EL (cell line): ENCODE measurements at regions not wholly inside any gene's neighbourhood (a gene's known extent, or its start where the extent isn't known, plus 50 kb on each side); places are given as distances from the start of the nearest gene placed in this dataset.
"Not testable (repeated sequence)": the region's sequence is repeated elsewhere in the genome, so short reads cannot be mapped to it uniquely, and the experiment has no call there.

Source experiments
- DNase-seq: peaks from one replicate; pipeline ENCODE4 v3.0.0-alpha.2; 2016

GRCh38 chr14:45705940-45706534 lies 453.0 kb upstream of the MIS18BP1 start:
- DNase-seq: no peak

- DNase-seq: no peak
Observed at GRCh38 chr14:45699471-45699870, 446.5 kb upstream of the MIS18BP1 start.

GRCh38 chr14:45698462-45699134 lies 445.6 kb upstream of the MIS18BP1 start:
- DNase-seq: no peak

- DNase-seq: peak; percentile 27
Observed at GRCh38 chr14:45686771-45687170, 433.8 kb upstream of the MIS18BP1 start.

- DNase-seq: peak; percentile 6
Observed at GRCh38 chr14:45680531-45680930, 427.5 kb upstream of the MIS18BP1 start.

- DNase-seq: peak; percentile 93
Observed at GRCh38 chr14:45679853-45680252, 426.9 kb upstream of the MIS18BP1 start.

- no peak for DNase-seq
Observed at GRCh38 chr14:45678163-45678562, 425.2 kb upstream of the MIS18BP1 start.

- no peak for DNase-seq
Observed at GRCh38 chr14:45673420-45673819, 420.4 kb upstream of the MIS18BP1 start.

- no peak for DNase-seq
Observed at GRCh38 chr14:45664668-45665356, 411.8 kb upstream of the MIS18BP1 start.

- DNase-seq: no peak
Observed at GRCh38 chr14:45658917-45659299, 405.9 kb upstream of the MIS18BP1 start.

- DNase-seq: no peak
Observed at GRCh38 chr14:45658226-45658916, 405.4 kb upstream of the MIS18BP1 start.

GRCh38 chr14:45651890-45652289 lies 398.9 kb upstream of the MIS18BP1 start:
- DNase-seq: peak; percentile 72

- no peak for DNase-seq
Observed at GRCh38 chr14:45650754-45651153, 397.8 kb upstream of the MIS18BP1 start.

- peak; percentile 7 for DNase-seq
Observed at GRCh38 chr14:45649051-45649450, 396.0 kb upstream of the MIS18BP1 start.

- no peak for DNase-seq
Observed at GRCh38 chr14:45641541-45641940, 388.5 kb upstream of the MIS18BP1 start.

GRCh38 chr14:45634651-45635441 lies 381.8 kb upstream of the MIS18BP1 start:
- DNase-seq: not testable (repeated sequence)

- no peak for DNase-seq
Observed at GRCh38 chr14:45633220-45633984, 380.4 kb upstream of the MIS18BP1 start.

GRCh38 chr14:45621731-45622130 lies 368.7 kb upstream of the MIS18BP1 start:
- DNase-seq: no peak

- no peak for DNase-seq
Observed at GRCh38 chr14:45619831-45620230, 366.8 kb upstream of the MIS18BP1 start.

GRCh38 chr14:45610318-45610717 lies 357.3 kb upstream of the MIS18BP1 start:
- peak; percentile 14 for DNase-seq

GRCh38 chr14:45587142-45587541 lies 334.1 kb upstream of the MIS18BP1 start:
- no peak for DNase-seq

- no peak for DNase-seq
Observed at GRCh38 chr14:45559626-45560025, 306.6 kb upstream of the MIS18BP1 start.
